DOHH2 (cell line): ENCODE measurements at regions not wholly inside any gene's neighbourhood (a gene's known extent, or its start where the extent isn't known, plus 50 kb on each side); places are given as distances from the start of the nearest gene placed in this dataset.

Experiments used
- H3F3A ChIP-seq: fragments of 200-600 bp; sonication (generic), shearing (Covaris generic); 2 replicates; pipeline ENCODE4 v1.6.0; 2016; ENCODE audit warnings: antibody characterized with exemption, mild to moderate bottlenecking; ENCODE audit not compliant: control insufficient read depth, insufficient read depth
- H3K27ac ChIP-seq: fragments of 200-600 bp; sonication (generic); 2 replicates; pipeline ENCODE4 v1.5.1; 2014; ENCODE audit warnings: low read depth, mild to moderate bottlenecking, low read length, moderate library complexity
- H3K27me3 ChIP-seq: fragments of 200-600 bp; sonication (generic); 2 replicates; pipeline ENCODE4 v1.6.1; 2014; ENCODE audit warnings: mild to moderate bottlenecking, low read length, mixed read lengths; ENCODE audit not compliant: control insufficient read depth
- H3K36me3 ChIP-seq: fragments of 200-600 bp; sonication (generic); 2 replicates; pipeline ENCODE4 v1.6.1; 2014; ENCODE audit warnings: mild to moderate bottlenecking, low read length, moderate library complexity, mixed read lengths; ENCODE audit not compliant: control insufficient read depth
- H3K4me1 ChIP-seq: fragments of 200-600 bp; sonication (generic); 2 replicates; pipeline ENCODE4 v1.6.1; 2014; ENCODE audit warnings: mild to moderate bottlenecking, low read length, mixed read lengths; ENCODE audit not compliant: control insufficient read depth
- H3K4me2 ChIP-seq: fragments of 200-600 bp; sonication (generic); 2 replicates; pipeline ENCODE4 v1.6.0; 2014; ENCODE audit warnings: mild to moderate bottlenecking, low read length, moderate library complexity
- H3K4me3 ChIP-seq: fragments of 200-600 bp; sonication (generic); 2 replicates; pipeline ENCODE4 v1.5.1; 2014; ENCODE audit warnings: mild to moderate bottlenecking, low read length, mixed read lengths
- H3K79me2 ChIP-seq: fragments of 200-600 bp; sonication (generic); 2 replicates; pipeline ENCODE4 v1.6.1; 2014; ENCODE audit warnings: mild to moderate bottlenecking, low read length, mixed read lengths; ENCODE audit not compliant: control insufficient read depth
- H3K9me2 ChIP-seq: fragments of 200-600 bp; sonication (generic); replicated peaks from 2 replicates; pipeline ENCODE4 v1.6.1; 2014; ENCODE audit warnings: mild to moderate bottlenecking, low read length, mixed read lengths; ENCODE audit not compliant: control insufficient read depth
- H3K9me3 ChIP-seq: fragments of 200-600 bp; sonication (generic); 2 replicates; pipeline ENCODE4 v1.6.1; 2014; ENCODE audit warnings: antibody characterized with exemption, low read length, mixed read lengths; ENCODE audit not compliant: control insufficient read depth, insufficient read depth
- H4K20me1 ChIP-seq: fragments of 200-600 bp; sonication (generic); 2 replicates; pipeline ENCODE4 v1.6.0; 2014; ENCODE audit warnings: low read depth, mild to moderate bottlenecking, antibody characterized with exemption, low read length, moderate library complexity; ENCODE audit not compliant: control insufficient read depth, insufficient read depth
- CTCF ChIP-seq: fragments of 200-600 bp; sonication (generic); IDR thresholded peaks from one replicate; pipeline ENCODE4 v1.5.1; 2014; ENCODE audit warnings: antibody characterized with exemption, mild to moderate bottlenecking, low read depth, low read length; ENCODE audit not compliant: poor library complexity, severe bottlenecking
- EZH2phosphoT487 ChIP-seq: fragments of 200-600 bp; sonication (generic); IDR thresholded peaks from 2 replicates; pipeline ENCODE4 v1.6.1; 2017; ENCODE audit warnings: borderline replicate concordance, mild to moderate bottlenecking, antibody characterized with exemption, low read length, moderate library complexity, mixed read lengths

GRCh38 chr4:130322439-130322838 lies 1226.5 kb downstream of the C4orf33 start:
- no peaks in the 10 kb centered on the region for H3K9me2 ChIP-seq
- no peak overlapping the region for H3K4me2 ChIP-seq
- H3K79me2 ChIP-seq: no peaks in the 10 kb centered on the region
- H3K27ac ChIP-seq: no peak overlapping the region
- H3K4me3 ChIP-seq: no peak overlapping the region
- no peaks in the 10 kb centered on the region for H3F3A ChIP-seq
- no peaks in the 10 kb centered on the region for H3K36me3 ChIP-seq
- no peaks in the 10 kb centered on the region for H3K4me1 ChIP-seq
- H4K20me1 ChIP-seq: no peaks in the 10 kb centered on the region
- no peaks in the 10 kb centered on the region for H3K9me3 ChIP-seq
- TF ChIP-seq CTCF: no peak
- no peaks in the 10 kb centered on the region for H3K27me3 ChIP-seq

GRCh38 chr4:130329036-130329435 lies 1233.1 kb downstream of the C4orf33 start:
- TF ChIP-seq CTCF: no peak
- no peak for TF ChIP-seq EZH2phosphoT487
- Histone ChIP-seq H3K79me2 (no peaks in the 10 kb centered on the region), H4K20me1 (no peaks in the 10 kb centered on the region), H3K9me2 (no peaks in the 10 kb centered on the region), H3K9me3 (no peaks in the 10 kb centered on the region), H3K36me3 (no peaks in the 10 kb centered on the region), H3K4me3 (no peak overlapping the region), H3F3A (no peaks in the 10 kb centered on the region), H3K27ac (no peak overlapping the region), H3K27me3 (no peaks in the 10 kb centered on the region), H3K4me2 (no peak overlapping the region), H3K4me1 (no peaks in the 10 kb centered on the region)

- Histone ChIP-seq H3K9me3 (no peaks in the 10 kb centered on the region), H3K4me1 (no peaks in the 10 kb centered on the region), H3K9me2 (no peaks in the 10 kb centered on the region), H3F3A (no peaks in the 10 kb centered on the region), H3K4me2 (no peak overlapping the region), H3K27me3 (no peaks in the 10 kb centered on the region), H3K79me2 (no peaks in the 10 kb centered on the region), H3K4me3 (no peak overlapping the region), H3K27ac (no peak overlapping the region), H4K20me1 (no peaks in the 10 kb centered on the region), H3K36me3 (no peaks in the 10 kb centered on the region)
- TF ChIP-seq CTCF (no peak), EZH2phosphoT487 (no peak)
Observed at GRCh38 chr4:130333241-130333759, 1237.3 kb downstream of the C4orf33 start.
